ENCODE measurements at regions not wholly inside any gene's neighbourhood (a gene's known extent, or its start where the extent isn't known, plus 50 kb on each side); places are given as distances from the start of the nearest gene placed in this dataset.

- no peak for DNase-seq
Measured at GRCh38 chr1:90189889-90190288, 195.0 kb downstream of the ZNF326 start.

- no peak for DNase-seq
Measured at GRCh38 chr1:90187323-90187585, 192.3 kb downstream of the ZNF326 start.

GRCh38 chr1:90186506-90187322 is 191.8 kb downstream of the ZNF326 start:
- DNase-seq, result no peak

- no peak for DNase-seq
Measured at GRCh38 chr1:90176530-90176929, 181.6 kb downstream of the ZNF326 start.

- DNase-seq, result no peak
Measured at GRCh38 chr1:90175490-90176167, 180.7 kb downstream of the ZNF326 start.

GRCh38 chr1:90174246-90174645 is 179.3 kb downstream of the ZNF326 start:
- DNase-seq, result no peak

- no peak for DNase-seq
Measured at GRCh38 chr1:90162216-90162615, 167.3 kb downstream of the ZNF326 start.

- DNase-seq, result no peak
Measured at GRCh38 chr1:90161625-90162024, 166.7 kb downstream of the ZNF326 start.

- no peak for DNase-seq
Measured at GRCh38 chr1:90155721-90156487, 161.0 kb downstream of the ZNF326 start.

- no peak for DNase-seq
Measured at GRCh38 chr1:90154711-90155110, 159.8 kb downstream of the ZNF326 start.

GRCh38 chr1:90149101-90149500 is 154.2 kb downstream of the ZNF326 start:
- DNase-seq, result no peak

GRCh38 chr1:90147093-90147492 is 152.2 kb downstream of the ZNF326 start:
- DNase-seq, result no peak

- no peak for DNase-seq
Measured at GRCh38 chr1:90144820-90145219, 149.9 kb downstream of the ZNF326 start.

GRCh38 chr1:90143591-90143990 is 148.7 kb downstream of the ZNF326 start:
- no peak for DNase-seq

GRCh38 chr1:90142697-90143096 is 147.8 kb downstream of the ZNF326 start:
- DNase-seq, result no peak

GRCh38 chr1:90139837-90140236 is 144.9 kb downstream of the ZNF326 start:
- DNase-seq, result no peak

GRCh38 chr1:90135286-90135685 is 140.4 kb downstream of the ZNF326 start:
- no peak for DNase-seq

GRCh38 chr1:90134175-90134955 is 139.5 kb downstream of the ZNF326 start:
- DNase-seq, result no peak

GRCh38 chr1:90133133-90133532 is 138.2 kb downstream of the ZNF326 start:
- peak; percentile 57 for DNase-seq

- DNase-seq, result no peak
Measured at GRCh38 chr1:90132306-90132705, 137.4 kb downstream of the ZNF326 start.

- DNase-seq, result no peak
Measured at GRCh38 chr1:90127288-90127953, 132.5 kb downstream of the ZNF326 start.

GRCh38 chr1:90126834-90127233 is 131.9 kb downstream of the ZNF326 start:
- DNase-seq, result no peak
